Transverse colon (tissue), 3 donors: ENCODE measurements at regions not wholly inside any gene's neighbourhood (a gene's known extent, or its start where the extent isn't known, plus 50 kb on each side); places are given as distances from the start of the nearest gene placed in this dataset.

Experiments used
- EP300 ChIP-seq: sonication (generic); formaldehyde crosslinking; IDR thresholded peaks from one replicate; pipeline ENCODE4 v1.6.1; 2017; ENCODE audit warnings: antibody characterized with exemption, low read depth
- POLR2A ChIP-seq: fragments of 450-650 bp; IDR thresholded peaks from one replicate; pipeline ENCODE4 v1.6.1; 2016; ENCODE audit warnings: antibody characterized with exemption, mild to moderate bottlenecking, moderate library complexity
- TF ChIP-seq, protein P1 (sequence below), 5 experiments: fragments of 200-600 bp in 3 of 5; fragments of 450-650 bp in 2 of 5; sonication (generic) in 3 of 5; IDR thresholded peaks; 1 replicate in 2 of 5; 2 replicates in 3 of 5; pipeline ENCODE4 v1.5.1; 2016 to 2017; ENCODE audit warnings: antibody characterized with exemption in 5 of 5, inconsistent platforms in 3 of 5, mild to moderate bottlenecking in 2 of 5, moderate library complexity in 1 of 5

DNA sequence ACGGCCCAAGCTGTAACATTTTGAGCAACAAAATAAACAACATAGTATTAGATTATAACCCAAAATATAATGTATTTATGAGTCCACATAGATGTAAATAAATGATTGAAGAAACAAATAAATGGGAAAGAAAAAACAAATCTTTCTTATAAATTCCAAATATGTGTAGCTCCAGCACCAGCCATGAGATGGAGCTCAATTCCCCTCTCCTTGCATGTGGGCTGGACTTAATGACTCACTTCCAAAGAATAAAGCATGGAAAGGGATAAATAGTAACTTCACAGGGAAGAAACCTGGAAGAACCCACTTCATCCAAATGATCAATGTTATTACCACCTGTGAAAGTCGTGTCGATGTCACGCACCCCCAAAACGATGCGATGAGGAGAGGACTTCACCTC is 158.8 kb downstream of the RPAP3 start:
- TF ChIP-seq POLR2A (no peak), EP300 (no peak)
- TF ChIP-seq, protein P1, sequence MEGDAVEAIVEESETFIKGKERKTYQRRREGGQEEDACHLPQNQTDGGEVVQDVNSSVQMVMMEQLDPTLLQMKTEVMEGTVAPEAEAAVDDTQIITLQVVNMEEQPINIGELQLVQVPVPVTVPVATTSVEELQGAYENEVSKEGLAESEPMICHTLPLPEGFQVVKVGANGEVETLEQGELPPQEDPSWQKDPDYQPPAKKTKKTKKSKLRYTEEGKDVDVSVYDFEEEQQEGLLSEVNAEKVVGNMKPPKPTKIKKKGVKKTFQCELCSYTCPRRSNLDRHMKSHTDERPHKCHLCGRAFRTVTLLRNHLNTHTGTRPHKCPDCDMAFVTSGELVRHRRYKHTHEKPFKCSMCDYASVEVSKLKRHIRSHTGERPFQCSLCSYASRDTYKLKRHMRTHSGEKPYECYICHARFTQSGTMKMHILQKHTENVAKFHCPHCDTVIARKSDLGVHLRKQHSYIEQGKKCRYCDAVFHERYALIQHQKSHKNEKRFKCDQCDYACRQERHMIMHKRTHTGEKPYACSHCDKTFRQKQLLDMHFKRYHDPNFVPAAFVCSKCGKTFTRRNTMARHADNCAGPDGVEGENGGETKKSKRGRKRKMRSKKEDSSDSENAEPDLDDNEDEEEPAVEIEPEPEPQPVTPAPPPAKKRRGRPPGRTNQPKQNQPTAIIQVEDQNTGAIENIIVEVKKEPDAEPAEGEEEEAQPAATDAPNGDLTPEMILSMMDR (IDR thresholded peaks at IDR 0.05), result no peak
